SU-DHL-6 (cell line): ENCODE measurements at regions not wholly inside any gene's neighbourhood (a gene's known extent, or its start where the extent isn't known, plus 50 kb on each side); places are given as distances from the start of the nearest gene placed in this dataset.

Experiments
- H2AFZ ChIP-seq: fragments of 200-600 bp; sonication (generic); 2 replicates; pipeline ENCODE4 v1.6.1; 2014; ENCODE audit warnings: low read depth, mild to moderate bottlenecking, moderate library complexity, mixed read lengths, antibody characterized with exemption, low read length; ENCODE audit not compliant: severe bottlenecking
- H3F3A ChIP-seq: fragments of 200-600 bp; shearing (Covaris generic); 2 replicates; pipeline ENCODE4 v1.6.0; 2016; ENCODE audit warnings: antibody characterized with exemption, mild to moderate bottlenecking; ENCODE audit not compliant: insufficient read depth
- H3K27ac ChIP-seq: fragments of 200-600 bp; sonication (generic); 2 replicates; pipeline ENCODE4 v1.5.1; 2016; ENCODE audit warnings: low read depth, mild to moderate bottlenecking, low read length, moderate library complexity, mixed read lengths
- H3K27me3 ChIP-seq: fragments of 200-600 bp; sonication (generic), shearing (Covaris generic); 2 replicates; pipeline ENCODE4 v1.6.0; 2014; ENCODE audit warnings: mild to moderate bottlenecking, low read length
- H3K36me3 ChIP-seq: fragments of 200-600 bp; sonication (generic); 2 replicates; pipeline ENCODE4 v1.6.1; 2014; ENCODE audit warnings: mild to moderate bottlenecking, low read length, mixed read lengths
- H3K4me2 ChIP-seq: fragments of 300-600, 200-600 bp; shearing (Covaris generic), sonication (generic); 2 replicates; pipeline ENCODE4 v1.6.0; 2014; ENCODE audit warnings: low read length, low read depth, mild to moderate bottlenecking; ENCODE audit not compliant: poor library complexity, severe bottlenecking
- H3K4me3 ChIP-seq: fragments of 200-600 bp; sonication (generic); 2 replicates; pipeline ENCODE4 v1.5.1; 2014; ENCODE audit warnings: antibody characterized with exemption, low read length, mild to moderate bottlenecking, mixed read lengths; ENCODE audit not compliant: insufficient read depth, poor library complexity, severe bottlenecking
- H3K79me2 ChIP-seq: fragments of 200-600 bp; sonication (generic); 2 replicates; pipeline ENCODE4 v1.6.1; 2014; ENCODE audit warnings: mild to moderate bottlenecking, low read length, moderate library complexity; ENCODE audit not compliant: insufficient read depth
- H3K9ac ChIP-seq: fragments of 200-600 bp; sonication (generic); 2 replicates; pipeline ENCODE4 v1.7.0; 2014; ENCODE audit warnings: mild to moderate bottlenecking, low read length
- H3K9me2 ChIP-seq: fragments of 200-600 bp; sonication (generic); replicated peaks from 2 replicates; pipeline ENCODE4 v1.6.1; 2014; ENCODE audit warnings: low read length; ENCODE audit not compliant: insufficient read depth
- H3K9me3 ChIP-seq: fragments of 200-600 bp; sonication (generic); 2 replicates; pipeline ENCODE4 v1.6.1; 2014; ENCODE audit warnings: low read length, mixed read lengths; ENCODE audit not compliant: insufficient read depth
- H4K20me1 ChIP-seq: fragments of 200-600 bp; sonication (generic); 2 replicates; pipeline ENCODE4 v1.6.1; 2014; ENCODE audit warnings: low read depth, mild to moderate bottlenecking, antibody characterized with exemption, low read length, moderate library complexity, mixed read lengths
- EZH2phosphoT487 ChIP-seq: fragments of 200-600 bp; sonication (generic), shearing (Covaris generic); conservative IDR thresholded peaks from 2 replicates; pipeline ENCODE4 v1.6.1; 2018; ENCODE audit warnings: mild to moderate bottlenecking, antibody characterized with exemption, low read length, moderate library complexity, mixed read lengths
- TF ChIP-seq, protein P1 (sequence below): fragments of 200-600 bp; sonication (generic); IDR thresholded peaks from one replicate; pipeline ENCODE4 v1.5.1; 2017; ENCODE audit warnings: antibody characterized with exemption, mild to moderate bottlenecking, low read length, moderate library complexity; ENCODE audit not compliant: insufficient read depth, poor library complexity, severe bottlenecking

DNA sequence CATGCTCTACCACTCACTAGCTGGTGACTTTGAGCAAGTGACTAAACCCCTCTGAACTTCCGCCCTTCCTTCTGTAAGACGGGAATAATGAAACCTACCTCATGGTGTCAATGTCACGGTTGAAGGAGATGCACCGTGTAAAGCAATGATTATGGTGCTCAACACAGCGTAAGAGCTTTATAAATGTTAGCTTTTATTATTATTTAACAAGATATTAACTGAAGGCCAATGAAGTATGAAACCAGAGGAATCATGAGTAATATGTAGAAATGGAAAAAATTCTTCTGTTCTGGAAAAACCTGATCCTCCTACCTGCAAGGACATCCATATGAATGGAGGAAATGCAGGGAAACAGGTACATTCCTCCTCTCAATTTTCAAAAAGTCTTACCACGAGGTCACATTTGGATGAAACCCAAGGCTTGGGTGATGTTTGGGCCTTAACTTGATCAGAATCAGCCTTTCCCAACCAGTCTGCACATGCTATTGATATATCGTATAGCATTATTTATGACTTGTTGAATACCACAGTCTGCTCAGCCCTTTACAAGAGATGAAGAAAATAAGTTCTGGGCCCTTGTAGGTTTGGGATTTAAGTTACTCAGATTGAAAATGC is 166.8 kb upstream of the TBX3 start:
- TF ChIP-seq, protein P1, sequence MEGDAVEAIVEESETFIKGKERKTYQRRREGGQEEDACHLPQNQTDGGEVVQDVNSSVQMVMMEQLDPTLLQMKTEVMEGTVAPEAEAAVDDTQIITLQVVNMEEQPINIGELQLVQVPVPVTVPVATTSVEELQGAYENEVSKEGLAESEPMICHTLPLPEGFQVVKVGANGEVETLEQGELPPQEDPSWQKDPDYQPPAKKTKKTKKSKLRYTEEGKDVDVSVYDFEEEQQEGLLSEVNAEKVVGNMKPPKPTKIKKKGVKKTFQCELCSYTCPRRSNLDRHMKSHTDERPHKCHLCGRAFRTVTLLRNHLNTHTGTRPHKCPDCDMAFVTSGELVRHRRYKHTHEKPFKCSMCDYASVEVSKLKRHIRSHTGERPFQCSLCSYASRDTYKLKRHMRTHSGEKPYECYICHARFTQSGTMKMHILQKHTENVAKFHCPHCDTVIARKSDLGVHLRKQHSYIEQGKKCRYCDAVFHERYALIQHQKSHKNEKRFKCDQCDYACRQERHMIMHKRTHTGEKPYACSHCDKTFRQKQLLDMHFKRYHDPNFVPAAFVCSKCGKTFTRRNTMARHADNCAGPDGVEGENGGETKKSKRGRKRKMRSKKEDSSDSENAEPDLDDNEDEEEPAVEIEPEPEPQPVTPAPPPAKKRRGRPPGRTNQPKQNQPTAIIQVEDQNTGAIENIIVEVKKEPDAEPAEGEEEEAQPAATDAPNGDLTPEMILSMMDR: no peak
- no peak for TF ChIP-seq EZH2phosphoT487
- Histone ChIP-seq H4K20me1 (no peaks in the 10 kb centered on the region), H3K9me3 (no peaks in the 10 kb centered on the region), H3K27ac (no peak overlapping the region), H3K4me2 (no peak overlapping the region), H3K79me2 (no peaks in the 10 kb centered on the region), H2AFZ (no peak overlapping the region), H3K9ac (no peak overlapping the region), H3K36me3 (no peaks in the 10 kb centered on the region), H3F3A (no peaks in the 10 kb centered on the region), H3K27me3 (no peaks in the 10 kb centered on the region), H3K9me2 (no peaks in the 10 kb centered on the region), H3K4me3 (no peak overlapping the region)

- no peaks in the 10 kb centered on the region for H3K36me3 ChIP-seq
- H3K4me3 ChIP-seq: no peak overlapping the region
- H2AFZ ChIP-seq: no peak overlapping the region
- no peak overlapping the region for H3K27ac ChIP-seq
- H3K9ac ChIP-seq: no peak overlapping the region
- no peaks in the 10 kb centered on the region for H3F3A ChIP-seq
- no peaks in the 10 kb centered on the region for H3K9me3 ChIP-seq
- H4K20me1 ChIP-seq: no peaks in the 10 kb centered on the region
- H3K4me2 ChIP-seq: no peak overlapping the region
- TF ChIP-seq, protein P1: no peak
- no peak for TF ChIP-seq EZH2phosphoT487
- no peaks in the 10 kb centered on the region for H3K79me2 ChIP-seq
- H3K9me2 ChIP-seq: no peaks in the 10 kb centered on the region
- no peaks in the 10 kb centered on the region for H3K27me3 ChIP-seq
Measured at GRCh38 chr12:114848666-114849065, 164.7 kb upstream of the TBX3 start.

DNA sequence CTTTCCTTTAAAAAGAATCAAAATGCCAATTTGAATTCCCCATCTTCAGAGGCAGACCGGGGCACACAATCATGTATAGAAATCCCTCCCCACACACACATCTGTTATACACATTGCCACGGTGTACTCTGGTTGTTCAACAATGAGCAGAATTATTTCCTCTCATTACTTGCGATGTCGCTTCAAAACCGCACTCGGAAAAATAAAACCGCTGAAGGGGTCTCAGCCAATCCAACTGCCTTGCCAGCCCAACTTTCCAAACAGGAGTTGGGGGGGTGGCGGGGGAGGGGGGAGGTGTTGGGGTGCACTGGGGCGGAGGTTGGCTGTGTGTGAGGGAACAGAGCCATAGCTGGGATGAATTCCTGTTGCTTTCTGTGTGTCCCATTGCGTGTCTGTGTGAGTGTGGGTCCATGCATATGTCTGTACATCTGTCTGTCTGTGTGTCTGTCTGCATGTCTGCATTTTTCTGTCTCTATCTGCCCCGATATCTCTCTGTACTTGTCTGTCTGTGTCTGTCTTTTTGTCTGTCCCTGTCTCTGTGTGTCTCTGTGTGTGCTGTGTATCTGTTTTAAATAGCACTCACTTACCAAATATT is 163.6 kb upstream of the TBX3 start:
- H3K9ac ChIP-seq: no peak overlapping the region
- H3K27ac ChIP-seq: no peak overlapping the region
- no peak overlapping the region for H3K4me3 ChIP-seq
- H3K79me2 ChIP-seq: no peaks in the 10 kb centered on the region
- TF ChIP-seq, protein P1: no peak
- TF ChIP-seq EZH2phosphoT487: no peak
- H4K20me1 ChIP-seq: no peaks in the 10 kb centered on the region
- no peak overlapping the region for H2AFZ ChIP-seq
- no peaks in the 10 kb centered on the region for H3K27me3 ChIP-seq
- H3F3A ChIP-seq: no peaks in the 10 kb centered on the region
- no peaks in the 10 kb centered on the region for H3K9me2 ChIP-seq
- no peaks in the 10 kb centered on the region for H3K36me3 ChIP-seq
- no peaks in the 10 kb centered on the region for H3K9me3 ChIP-seq
- H3K4me2 ChIP-seq: no peak overlapping the region
